GM12872 (cell line): ENCODE measurements at regions not wholly inside any gene's neighbourhood (a gene's known extent, or its start where the extent isn't known, plus 50 kb on each side); places are given as distances from the start of the nearest gene placed in this dataset.

Source experiments
- CTCF ChIP-seq: IDR thresholded peaks from 3 replicates; pipeline ENCODE4 v1.5.1; 2011; ENCODE audit warnings: low read depth, mild to moderate bottlenecking, low read length, moderate library complexity; ENCODE audit not compliant: insufficient read depth

DNA sequence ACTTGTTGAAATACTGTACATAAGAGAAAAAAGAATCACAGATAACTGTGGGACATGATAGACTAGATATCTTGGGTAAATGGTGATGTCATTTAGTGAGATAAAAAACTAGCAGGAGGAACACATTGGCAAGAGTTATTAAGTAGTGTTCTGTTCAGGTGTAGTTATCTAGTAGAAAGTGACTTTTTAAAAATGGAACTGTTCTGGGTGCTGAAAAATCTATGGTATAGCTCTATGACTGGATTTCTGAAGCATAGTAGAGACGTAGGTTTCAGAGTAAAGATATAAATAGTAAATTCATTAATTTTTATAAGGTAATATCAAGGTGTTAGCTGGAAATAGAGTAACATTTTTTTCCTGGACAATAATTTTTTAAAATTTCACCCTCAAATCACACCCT is 225.1 kb upstream of the UGT8 start:
- TF ChIP-seq CTCF, result no peak

GRCh38 chr4:114378305-114378903 is 220.2 kb upstream of the UGT8 start:
- TF ChIP-seq CTCF, result 0 out of 3 replicates have a peak, but pooled peaks have one; percentile 7

DNA sequence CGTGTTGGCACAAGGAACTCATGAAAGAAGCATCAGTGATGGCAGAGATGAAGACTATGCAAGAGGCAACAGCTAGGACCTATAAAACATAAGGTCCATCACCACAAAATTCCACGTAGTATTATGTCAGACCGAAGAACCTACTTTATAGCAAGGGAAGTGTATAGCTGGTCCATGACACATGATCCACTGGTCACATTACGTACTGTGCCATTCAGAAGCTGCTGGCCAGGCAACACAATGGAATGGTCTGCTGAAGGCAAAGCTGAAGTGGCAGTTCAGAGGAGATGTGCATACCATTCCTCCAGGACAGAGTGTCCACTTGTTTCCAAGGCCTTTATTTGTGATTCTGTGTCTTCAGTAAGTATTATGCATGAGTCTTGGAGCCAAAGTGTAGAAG is 215.5 kb upstream of the UGT8 start:
- TF ChIP-seq CTCF, result no peak

GRCh38 chr4:114383721-114384120 is 214.9 kb upstream of the UGT8 start:
- no peak for TF ChIP-seq CTCF

DNA sequence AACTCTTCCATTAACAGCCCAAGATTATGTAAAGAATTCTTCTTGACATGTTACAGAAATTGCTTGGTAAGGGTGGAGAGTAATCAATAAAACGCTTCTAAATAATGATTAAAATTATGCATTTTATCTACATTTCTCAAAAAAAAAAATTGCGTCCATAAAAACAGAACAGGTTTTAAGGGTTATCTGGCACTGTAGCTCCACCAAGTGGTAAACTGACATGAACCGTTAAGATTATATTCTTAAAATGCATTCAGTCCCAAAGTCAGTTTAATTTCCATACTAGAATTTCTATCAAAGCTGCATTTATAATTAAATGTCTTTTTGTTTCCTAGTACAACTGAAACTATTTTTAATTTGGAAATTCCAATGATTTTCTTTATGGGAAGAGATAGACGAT is 214.0 kb upstream of the UGT8 start:
- TF ChIP-seq CTCF, result peak; percentile 47

GRCh38 chr4:114385195-114385985 is 213.2 kb upstream of the UGT8 start:
- TF ChIP-seq CTCF, result no peak

- peak; percentile 61 for TF ChIP-seq CTCF
Observed at GRCh38 chr4:114386637-114387233, 211.9 kb upstream of the UGT8 start.
